ENCODE measurements at regions not wholly inside any gene's neighbourhood (a gene's known extent, or its start where the extent isn't known, plus 50 kb on each side); places are given as distances from the start of the nearest gene placed in this dataset.

DNA sequence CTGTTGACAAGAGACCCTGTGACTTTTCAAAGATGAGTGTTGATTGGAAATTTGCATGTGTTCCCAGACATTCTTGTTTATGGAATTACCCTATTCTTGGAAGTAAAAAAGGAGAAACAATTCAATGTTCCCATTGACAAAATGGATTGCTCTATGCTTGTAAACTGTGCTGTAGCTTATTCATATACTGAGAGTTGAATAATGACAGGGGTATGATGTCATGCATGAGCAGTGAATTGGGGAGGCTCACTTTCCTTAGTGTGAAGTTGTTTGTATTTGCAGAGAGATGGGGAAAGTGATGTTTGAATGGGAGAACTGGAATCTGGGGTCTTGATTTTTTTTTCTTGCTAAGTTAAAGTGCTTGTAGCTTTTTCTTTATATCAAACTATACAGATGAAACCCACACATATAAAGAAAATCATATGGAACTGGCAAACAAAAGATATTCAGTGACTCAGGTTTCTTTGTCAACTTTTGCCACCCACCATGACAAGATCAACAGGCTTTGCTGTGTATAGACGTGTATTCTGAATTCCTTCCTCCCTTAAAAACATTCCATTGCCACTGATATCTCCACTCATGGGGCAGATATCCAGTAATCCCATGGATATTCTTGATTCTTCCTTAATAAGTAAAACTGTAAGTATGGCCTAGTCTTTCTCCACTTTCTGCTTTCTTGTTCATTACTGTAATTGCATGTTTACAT, 97.8 kb upstream of the JAG1 start:
- DNase-seq (ENCODE audit: low spot score) = no peak

DNA sequence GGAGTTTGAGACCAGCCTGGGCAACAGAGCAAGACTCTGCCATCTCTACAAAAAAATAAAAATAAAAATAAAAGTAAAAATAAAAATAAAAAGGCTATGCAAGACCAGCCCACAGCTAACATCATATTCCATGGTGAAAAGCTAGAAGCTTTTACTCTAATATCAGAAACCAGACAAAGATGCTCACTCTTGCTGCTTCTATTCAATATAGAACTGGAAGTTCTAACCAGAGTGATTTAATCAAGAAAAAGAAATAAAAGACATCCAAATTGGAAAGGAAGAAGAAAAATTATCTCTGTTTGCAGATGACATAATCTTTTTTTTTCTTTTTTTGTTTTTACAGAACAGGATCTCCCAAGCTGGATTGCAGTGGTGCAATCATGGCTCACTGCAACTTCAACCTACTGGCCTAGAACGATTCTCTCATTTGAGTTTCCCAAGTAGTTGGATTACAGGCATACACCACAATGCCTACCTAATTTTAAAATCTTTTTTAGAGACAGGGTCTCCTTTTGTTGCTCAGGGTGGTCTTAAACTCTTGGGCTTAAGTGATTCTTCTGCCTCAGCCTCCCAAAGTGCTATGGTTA, 100.7 kb upstream of the JAG1 start:
- no peak for DNase-seq (ENCODE audit: low spot score)

DNA sequence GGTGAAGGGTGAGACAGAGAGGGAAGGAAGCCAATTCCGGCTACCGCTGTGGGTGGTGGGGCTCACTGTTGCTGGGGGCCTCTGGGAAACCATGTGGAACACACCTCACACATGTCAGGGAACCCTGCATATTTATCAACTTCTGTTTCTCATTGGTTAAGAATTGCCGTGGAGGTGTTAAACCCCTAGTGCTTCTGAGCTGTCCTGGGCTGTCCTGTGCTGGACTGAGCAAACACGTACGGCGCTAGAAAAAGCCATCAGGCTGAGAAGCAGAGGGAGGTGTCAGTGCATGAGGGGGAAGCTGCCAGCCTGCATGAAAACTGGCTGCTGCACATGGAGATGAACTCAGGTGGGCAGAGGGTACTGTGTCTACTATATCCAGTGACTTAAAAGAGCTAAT, 103.9 kb upstream of the JAG1 start:
- DNase-seq (ENCODE audit: low spot score) = no peak

GRCh38 chr20:10779911-10780310, 106.1 kb upstream of the JAG1 start:
- no peak for DNase-seq (ENCODE audit: low spot score)

- DNase-seq (ENCODE audit: low spot score) = no peak
These were observed 107.1 kb upstream of the JAG1 start for GRCh38 chr20:10780901-10781300.

DNA sequence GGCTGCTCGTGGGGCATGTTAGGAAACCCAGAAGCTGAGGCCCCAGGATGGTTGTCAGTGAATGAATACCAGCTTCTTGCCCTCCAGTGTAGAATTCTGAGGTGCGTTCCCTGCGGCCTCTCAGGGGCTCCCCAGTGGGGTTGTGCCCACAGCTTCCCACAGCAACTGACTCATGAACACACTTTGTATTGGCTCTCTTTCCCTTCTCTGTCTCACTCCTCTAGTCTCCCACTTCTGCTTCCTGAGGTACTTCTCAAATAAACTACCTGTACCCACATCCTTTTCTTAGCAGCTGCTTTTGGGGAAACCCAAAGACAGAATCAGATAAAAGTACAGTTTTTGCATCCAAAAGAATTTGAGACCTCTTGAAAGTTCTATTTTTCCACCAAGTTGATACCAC, 107.7 kb upstream of the JAG1 start:
- DNase-seq (ENCODE audit: low spot score) = no peak

- no peak for DNase-seq (ENCODE audit: low spot score)
These were observed 110.1 kb upstream of the JAG1 start for GRCh38 chr20:10783707-10784553.

DNA sequence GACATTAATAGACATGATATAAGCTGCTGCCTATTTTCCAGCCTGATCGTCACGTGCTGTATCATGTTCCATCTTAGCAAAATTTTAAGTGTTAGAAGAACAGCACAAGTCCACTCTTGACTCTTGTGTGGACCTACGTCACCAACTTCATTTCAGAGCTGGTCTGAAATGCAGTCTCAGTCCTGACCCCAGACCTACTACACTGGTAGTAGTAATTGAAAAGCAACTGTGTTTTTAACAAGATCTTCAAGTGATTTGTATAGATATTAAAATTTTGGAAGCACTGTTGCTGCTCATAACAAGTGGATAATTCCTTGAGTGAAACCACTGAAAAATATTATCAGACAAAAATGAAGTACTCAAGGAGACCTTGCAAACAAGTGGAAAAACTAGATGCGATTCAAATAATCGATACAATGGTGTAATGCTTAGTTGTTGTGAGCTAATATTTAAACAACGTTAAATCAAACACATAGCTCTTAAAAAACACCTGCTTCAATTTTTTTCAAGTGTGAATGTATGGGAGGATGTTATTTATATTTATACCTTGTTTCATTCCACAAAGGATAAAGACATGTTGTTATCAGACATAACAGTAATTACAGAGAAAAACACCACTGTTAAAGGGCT, 110.9 kb upstream of the JAG1 start:
- no peak for DNase-seq (ENCODE audit: low spot score)

DNA sequence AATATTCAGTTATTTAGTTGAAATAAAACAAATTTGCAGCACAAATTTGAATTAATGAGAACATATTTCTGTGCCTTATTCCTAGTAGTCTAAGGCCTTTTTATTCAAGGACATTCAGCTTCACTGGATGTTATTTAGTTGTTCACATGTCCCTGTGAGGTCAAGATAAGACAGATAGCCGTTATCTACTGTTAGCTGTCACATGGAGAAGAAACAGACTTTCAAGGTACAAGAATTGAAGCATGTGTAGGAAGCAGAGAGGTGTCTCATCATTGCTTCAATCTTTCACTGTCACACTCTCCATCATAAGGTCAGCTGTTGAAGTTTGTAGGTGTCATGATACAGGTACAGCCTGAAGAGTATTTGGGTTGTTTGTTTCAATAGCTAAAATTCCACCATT, 112.9 kb upstream of the JAG1 start:
- DNase-seq (ENCODE audit: low spot score) = no peak

- no peak for DNase-seq (ENCODE audit: low spot score)
These were observed 114.3 kb upstream of the JAG1 start for GRCh38 chr20:10788055-10788454.

DNA sequence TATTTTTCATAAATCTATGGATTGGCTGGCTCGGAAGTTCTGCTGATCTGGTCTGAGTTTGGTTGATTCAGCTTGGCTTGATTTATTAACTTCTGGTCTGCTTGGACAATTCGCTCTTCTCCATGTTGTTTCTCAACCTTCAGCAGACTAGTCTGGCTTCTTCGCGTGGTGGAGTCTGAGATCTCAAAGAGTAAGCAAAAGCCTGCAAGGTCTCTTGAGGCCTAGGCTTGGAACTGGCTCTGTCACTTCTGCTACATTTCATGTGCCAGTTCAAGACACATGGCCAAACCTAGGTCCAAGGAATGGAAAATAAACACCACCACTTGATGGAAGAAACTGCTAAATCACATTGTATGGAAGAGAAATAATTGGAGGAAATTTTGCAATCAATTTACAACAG, 115.1 kb upstream of the JAG1 start:
- DNase-seq (ENCODE audit: low spot score) = no peak

GRCh38 chr20:10789386-10789785, 115.6 kb upstream of the JAG1 start:
- DNase-seq (ENCODE audit: low spot score) = no peak

DNA sequence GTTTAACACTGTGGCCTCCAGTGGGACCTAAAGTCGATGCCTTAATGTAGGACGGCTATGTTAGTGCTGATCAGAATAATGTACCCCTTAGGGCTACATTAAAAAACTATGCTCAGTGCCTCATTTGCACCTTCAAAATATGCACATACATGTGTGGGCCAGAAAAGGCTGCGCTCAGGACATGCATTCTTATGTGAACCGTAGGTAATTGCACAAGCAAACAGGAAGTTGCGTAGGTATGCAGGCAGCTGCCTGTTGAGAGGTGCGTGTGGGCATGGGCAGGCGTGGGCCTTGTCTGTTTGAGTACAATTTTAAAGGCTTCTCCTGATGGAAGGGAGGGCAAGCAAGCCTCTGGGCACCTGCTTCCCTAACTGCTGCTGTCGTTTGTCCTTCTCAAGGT, 116.2 kb upstream of the JAG1 start:
- no peak for DNase-seq (ENCODE audit: low spot score)

DNA sequence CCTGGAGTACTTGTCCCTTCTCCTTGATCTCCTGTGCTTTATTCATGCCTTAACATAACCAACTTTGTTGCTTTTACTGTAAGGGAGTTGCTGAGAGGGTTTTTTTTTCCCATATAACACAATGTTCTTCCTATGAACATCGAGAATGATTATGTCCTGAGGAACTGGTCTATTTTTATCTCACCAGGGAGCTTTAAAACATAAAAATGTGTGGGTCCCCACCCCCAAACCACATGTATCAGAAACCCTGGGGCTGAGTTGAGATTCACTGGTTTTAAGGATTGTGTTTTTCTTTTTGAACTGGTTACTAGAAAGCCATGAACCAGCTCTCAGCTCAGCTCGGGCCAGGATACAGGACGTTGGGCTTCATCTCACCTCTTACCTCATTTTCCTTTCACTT, 118.5 kb upstream of the JAG1 start:
- no peak for DNase-seq (ENCODE audit: low spot score)

GRCh38 chr20:10793766-10794165, 120.0 kb upstream of the JAG1 start:
- no peak for DNase-seq (ENCODE audit: low spot score)

DNA sequence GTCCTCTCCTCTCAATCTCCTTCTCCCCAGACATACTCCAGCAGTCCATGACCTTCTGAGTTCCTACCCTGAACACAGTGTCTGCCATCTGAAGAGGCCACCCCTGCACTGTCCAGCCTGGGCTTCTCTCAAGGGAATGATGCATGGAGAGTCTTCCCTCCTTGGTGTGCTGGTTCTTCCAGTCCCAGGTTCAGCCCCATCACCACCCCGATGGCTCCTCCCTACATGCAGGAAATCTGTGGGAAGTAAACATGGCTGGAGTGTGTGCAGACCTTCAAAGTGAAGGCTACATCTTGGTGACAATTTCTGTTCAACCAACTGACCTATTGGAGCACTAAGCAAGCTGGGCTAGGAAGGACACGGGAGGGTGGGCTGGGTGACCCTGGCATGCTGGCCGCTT, 121.0 kb upstream of the JAG1 start:
- DNase-seq (ENCODE audit: low spot score) = no peak

- DNase-seq (ENCODE audit: low spot score) = no peak
These were observed 121.7 kb upstream of the JAG1 start for GRCh38 chr20:10795286-10796026.

GRCh38 chr20:10798811-10799210, 125.0 kb upstream of the JAG1 start:
- DNase-seq (ENCODE audit: low spot score) = no peak

DNA sequence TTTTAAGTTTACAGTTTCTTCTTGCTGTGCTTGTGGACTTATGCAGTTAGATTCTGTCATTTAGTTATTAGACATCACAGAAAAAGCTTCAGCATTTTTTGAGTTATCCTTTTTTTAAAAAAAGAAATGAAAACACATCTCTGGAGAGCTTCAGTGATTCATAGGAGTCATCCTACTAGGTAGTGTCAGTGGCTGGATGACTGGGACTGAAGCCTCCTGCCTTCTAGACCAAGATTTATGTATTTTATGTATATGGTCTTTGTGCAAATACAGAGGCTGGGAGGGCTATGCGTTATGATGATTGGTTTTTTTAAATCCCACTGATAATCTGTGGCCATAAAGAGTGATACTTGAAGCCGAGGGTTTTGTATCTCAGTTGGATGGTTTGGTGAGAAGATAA, 125.9 kb upstream of the JAG1 start:
- no peak for DNase-seq (ENCODE audit: low spot score)

DNA sequence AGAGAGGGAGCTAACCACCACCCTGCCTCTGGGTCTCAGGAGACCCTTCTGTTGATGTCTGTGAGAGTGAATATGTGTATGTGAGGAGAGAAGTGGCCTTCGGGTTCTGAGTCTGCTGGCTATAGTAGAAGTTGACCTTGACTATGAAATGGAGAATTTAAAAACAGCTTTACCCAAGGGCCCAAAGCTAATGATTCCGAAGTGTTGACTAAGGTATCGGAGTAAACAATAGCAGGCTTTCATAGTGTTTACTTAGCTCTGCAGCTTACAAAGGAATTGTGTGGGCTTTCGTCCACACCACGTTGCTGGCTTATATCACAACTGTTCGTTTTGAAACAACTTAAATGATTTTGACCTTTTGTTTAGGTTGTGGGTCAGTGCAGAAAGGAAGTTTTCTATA, 126.5 kb upstream of the JAG1 start:
- DNase-seq (ENCODE audit: low spot score) = no peak

- no peak for DNase-seq (ENCODE audit: low spot score)
These were observed 128.4 kb upstream of the JAG1 start for GRCh38 chr20:10802236-10802635.

GRCh38 chr20:10805764-10806163, 132.0 kb upstream of the JAG1 start:
- no peak for DNase-seq (ENCODE audit: low spot score)
